Neural cell (in vitro differentiated cells): ENCODE measurements at regions not wholly inside any gene's neighbourhood (a gene's known extent, or its start where the extent isn't known, plus 50 kb on each side); places are given as distances from the start of the nearest gene placed in this dataset.
A peak's percentile ranks its signal among the peaks of the same experiment; 100 is the strongest.

ENCODE experiments used
- H2AFZ ChIP-seq: fragments of 200-600, 300-800 bp; sonication (generic), shearing (Covaris generic); 2 replicates; pipeline ENCODE4 v1.6.0; 2014; ENCODE audit warnings: low read depth, mild to moderate bottlenecking, antibody characterized with exemption, low read length, moderate library complexity
- H3F3A ChIP-seq: fragments of 200-600 bp; shearing (Covaris generic); 2 replicates; pipeline ENCODE4 v1.6.1; 2016; ENCODE audit warnings: mild to moderate bottlenecking, moderate library complexity, mixed read lengths, antibody characterized with exemption, low read length; ENCODE audit not compliant: insufficient read depth, poor library complexity, severe bottlenecking
- H3K27ac ChIP-seq: fragments of 200-600, 300-800 bp; sonication (generic), shearing (Covaris generic); 2 replicates; pipeline ENCODE4 v1.5.1; 2014; ENCODE audit warnings: mild to moderate bottlenecking, low read length, moderate library complexity
- H3K27me3 ChIP-seq: fragments of 300-800, 200-600 bp; sonication (generic), shearing (Covaris generic); 2 replicates; pipeline ENCODE4 v1.6.0; 2014; ENCODE audit warnings: mild to moderate bottlenecking, low read depth, low read length, moderate library complexity; ENCODE audit not compliant: insufficient read depth
- H3K36me3 ChIP-seq: fragments of 300-800, 200-600 bp; sonication (generic), shearing (Covaris generic); 2 replicates; pipeline ENCODE4 v1.5.1; 2014; ENCODE audit warnings: mild to moderate bottlenecking, antibody characterized with exemption, low read length, moderate library complexity; ENCODE audit not compliant: insufficient read depth
- H3K4me2 ChIP-seq: fragments of 300-800, 200-600 bp; sonication (generic), shearing (Covaris generic); 2 replicates; pipeline ENCODE4 v1.6.0; 2014; ENCODE audit warnings: mild to moderate bottlenecking, low read length
- H3K4me3 ChIP-seq: fragments of 300-800, 200-600 bp; sonication (generic), shearing (Covaris generic); 2 replicates; pipeline ENCODE4 v1.5.1; 2014; ENCODE audit warnings: mild to moderate bottlenecking, low read length, moderate library complexity
- H3K79me2 ChIP-seq: fragments of 200-600 bp; shearing (Covaris generic); replicated peaks from 2 replicates; pipeline ENCODE4 v1.6.0; 2014; ENCODE audit warnings: mild to moderate bottlenecking, low read length, moderate library complexity; ENCODE audit not compliant: insufficient read depth
- H3K9ac ChIP-seq: fragments of 300-800, 200-600 bp; sonication (generic), shearing (Covaris generic); 2 replicates; pipeline ENCODE4 v1.6.1; 2016; ENCODE audit warnings: mild to moderate bottlenecking, low read length, mixed read lengths
- H3K9me2 ChIP-seq: fragments of 200-600 bp; shearing (Covaris generic); 2 replicates; pipeline ENCODE4 v1.6.1; 2016; ENCODE audit warnings: mild to moderate bottlenecking, low read length, mixed read lengths; ENCODE audit not compliant: insufficient read depth
- H3K9me3 ChIP-seq: fragments of 200-600, 300-800 bp; sonication (generic), shearing (Covaris generic); 2 replicates; pipeline ENCODE4 v1.6.1; 2016; ENCODE audit warnings: mild to moderate bottlenecking, mixed run types, low read length, moderate library complexity, mixed read lengths
- H4K20me1 ChIP-seq: fragments of 200-600 bp; shearing (Covaris generic); 2 replicates; pipeline ENCODE4 v1.6.1; 2016; ENCODE audit warnings: mild to moderate bottlenecking, mixed run types; ENCODE audit not compliant: insufficient read depth
- EP300 ChIP-seq: fragments of 450-650 bp; conservative IDR thresholded peaks from 2 replicates; pipeline ENCODE4 v1.6.1; 2014; ENCODE audit warnings: antibody characterized with exemption, mild to moderate bottlenecking, moderate library complexity; ENCODE audit not compliant: poor library complexity, severe bottlenecking
- EZH2 ChIP-seq: fragments of 200-600, 300-800 bp; shearing (Covaris generic), sonication (generic); IDR thresholded peaks from 2 replicates; pipeline ENCODE4 v1.6.1; 2014; ENCODE audit warnings: antibody characterized with exemption, low read length, borderline replicate concordance, mild to moderate bottlenecking; ENCODE audit not compliant: insufficient read depth, poor library complexity, severe bottlenecking
- MXI1 ChIP-seq: fragments of 450-650 bp; conservative IDR thresholded peaks from 2 replicates; pipeline ENCODE4 v1.6.1; 2014; ENCODE audit warnings: antibody characterized with exemption, mild to moderate bottlenecking; ENCODE audit not compliant: poor library complexity, severe bottlenecking
- POLR2AphosphoS5 ChIP-seq: IDR thresholded peaks from 2 replicates; pipeline ENCODE4 v1.6.1; 2012
- RAD21 ChIP-seq: fragments of 450-650 bp; conservative IDR thresholded peaks from 2 replicates; pipeline ENCODE4 v1.6.1; 2014; ENCODE audit warnings: antibody characterized with exemption, mild to moderate bottlenecking, moderate library complexity
- REST ChIP-seq: IDR thresholded peaks from 2 replicates; pipeline ENCODE4 v1.6.1; 2012; ENCODE audit warnings: borderline replicate concordance
- SMC3 ChIP-seq: fragments of 450-650 bp; conservative IDR thresholded peaks from 2 replicates; pipeline ENCODE4 v1.6.1; 2014; ENCODE audit warnings: antibody characterized with exemption, mild to moderate bottlenecking, moderate library complexity; ENCODE audit not compliant: poor library complexity
- TF ChIP-seq, protein P1 (sequence below): fragments of 450-650 bp; IDR thresholded peaks from 2 replicates; pipeline ENCODE4 v1.5.1; 2014; ENCODE audit warnings: antibody characterized with exemption, mild to moderate bottlenecking, moderate library complexity; ENCODE audit not compliant: poor library complexity, severe bottlenecking

DNA sequence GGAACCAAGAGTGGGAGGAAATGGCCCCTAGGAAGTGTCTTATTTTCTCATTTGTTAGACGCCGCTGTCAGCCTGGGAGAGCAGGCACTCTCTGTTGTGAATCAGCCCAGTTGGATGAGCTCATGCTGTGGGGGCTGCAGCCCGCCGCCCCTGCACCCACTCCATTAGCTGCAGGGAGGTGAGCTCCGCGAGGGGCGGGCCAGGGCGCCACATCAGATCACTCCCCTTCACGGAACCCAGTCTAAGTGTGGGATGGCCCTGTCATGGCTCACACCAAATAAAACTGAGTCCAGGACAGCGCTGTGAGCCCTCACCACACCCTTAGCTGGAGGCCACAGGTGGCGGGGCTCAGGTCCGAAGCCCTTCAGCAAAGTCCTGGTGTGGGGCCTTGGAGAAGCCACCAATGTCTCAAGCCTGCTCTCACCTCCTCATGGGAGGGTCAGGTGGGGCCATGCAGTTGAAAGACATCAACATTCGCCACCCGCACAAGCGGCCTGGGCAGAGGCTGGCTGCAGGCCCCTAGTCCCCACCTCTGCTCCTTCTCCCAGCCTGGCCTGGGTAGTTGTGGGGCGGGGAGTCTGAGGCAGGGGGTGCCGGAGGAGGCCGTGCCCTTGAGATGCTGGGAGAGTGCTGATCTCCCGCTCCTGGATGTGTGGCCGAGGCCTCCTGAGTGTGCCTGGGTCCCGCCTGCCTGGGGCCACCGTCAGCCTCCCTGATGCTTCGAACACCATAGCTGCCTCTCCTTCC lies 66.2 kb upstream of the SLCO4A1 start:
- no peaks in the 10 kb centered on the region for H3K36me3 ChIP-seq
- H3K9me3 ChIP-seq, result no peaks in the 10 kb centered on the region
- no peak overlapping the region for H3K4me3 ChIP-seq
- H4K20me1 ChIP-seq, result no peaks in the 10 kb centered on the region
- peak overlapping the region; percentile 7 for H3K9ac ChIP-seq
- peak overlapping the region; percentile 39 for H3K27ac ChIP-seq
- no peaks in the 10 kb centered on the region for H3K27me3 ChIP-seq
- H3K79me2 ChIP-seq, result no peaks in the 10 kb centered on the region
- TF ChIP-seq POLR2AphosphoS5 (peak; percentile 30), RAD21 (no peak), MXI1 (no peak)
- H3F3A ChIP-seq, result no peaks in the 10 kb centered on the region
- H3K9me2 ChIP-seq, result no peaks in the 10 kb centered on the region
- no peak overlapping the region for H2AFZ ChIP-seq
- H3K4me2 ChIP-seq, result no peak overlapping the region

DNA sequence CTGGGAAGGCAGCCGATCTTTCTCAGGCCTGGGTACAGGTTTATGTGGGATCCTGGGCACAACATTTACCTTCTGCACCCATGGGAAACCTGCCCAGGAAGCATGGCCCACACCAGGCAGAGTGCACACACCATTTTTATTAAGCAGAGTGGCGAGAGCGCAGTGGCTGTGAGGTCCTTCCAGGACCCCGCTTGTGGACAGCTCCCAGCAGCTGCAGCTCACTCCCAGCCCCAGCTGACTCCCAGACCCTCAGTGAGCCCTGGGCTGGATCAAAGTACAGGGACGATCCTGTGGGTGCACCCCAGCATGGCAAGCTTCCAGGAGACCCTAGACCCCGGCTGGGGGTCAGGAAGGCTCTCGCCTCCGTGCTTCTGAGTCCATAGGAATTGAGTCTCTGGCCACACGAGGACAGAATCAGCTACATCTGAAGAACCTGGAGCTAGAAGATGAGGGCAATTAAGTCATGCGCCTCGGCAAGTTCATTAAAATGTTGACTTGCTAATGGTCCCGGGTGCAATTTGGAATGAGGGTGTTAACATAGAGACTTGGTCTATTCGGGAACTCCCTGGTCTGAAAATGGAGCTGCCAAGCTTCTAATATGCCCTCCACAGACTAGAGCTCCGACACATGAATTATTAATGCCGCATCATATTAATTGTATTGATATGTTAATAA lies 65.4 kb upstream of the SLCO4A1 start:
- no peak overlapping the region for H3K27ac ChIP-seq
- no peaks in the 10 kb centered on the region for H4K20me1 ChIP-seq
- no peak overlapping the region for H3K9ac ChIP-seq
- no peaks in the 10 kb centered on the region for H3K79me2 ChIP-seq
- H3K4me3 ChIP-seq, result no peak overlapping the region
- TF ChIP-seq POLR2AphosphoS5, result no peak
- TF ChIP-seq SMC3, result no peak
- TF ChIP-seq REST, result no peak
- TF ChIP-seq RAD21, result no peak
- TF ChIP-seq, protein P1, sequence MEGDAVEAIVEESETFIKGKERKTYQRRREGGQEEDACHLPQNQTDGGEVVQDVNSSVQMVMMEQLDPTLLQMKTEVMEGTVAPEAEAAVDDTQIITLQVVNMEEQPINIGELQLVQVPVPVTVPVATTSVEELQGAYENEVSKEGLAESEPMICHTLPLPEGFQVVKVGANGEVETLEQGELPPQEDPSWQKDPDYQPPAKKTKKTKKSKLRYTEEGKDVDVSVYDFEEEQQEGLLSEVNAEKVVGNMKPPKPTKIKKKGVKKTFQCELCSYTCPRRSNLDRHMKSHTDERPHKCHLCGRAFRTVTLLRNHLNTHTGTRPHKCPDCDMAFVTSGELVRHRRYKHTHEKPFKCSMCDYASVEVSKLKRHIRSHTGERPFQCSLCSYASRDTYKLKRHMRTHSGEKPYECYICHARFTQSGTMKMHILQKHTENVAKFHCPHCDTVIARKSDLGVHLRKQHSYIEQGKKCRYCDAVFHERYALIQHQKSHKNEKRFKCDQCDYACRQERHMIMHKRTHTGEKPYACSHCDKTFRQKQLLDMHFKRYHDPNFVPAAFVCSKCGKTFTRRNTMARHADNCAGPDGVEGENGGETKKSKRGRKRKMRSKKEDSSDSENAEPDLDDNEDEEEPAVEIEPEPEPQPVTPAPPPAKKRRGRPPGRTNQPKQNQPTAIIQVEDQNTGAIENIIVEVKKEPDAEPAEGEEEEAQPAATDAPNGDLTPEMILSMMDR, result no peak
- TF ChIP-seq EP300, result no peak
- no peak for TF ChIP-seq MXI1
- TF ChIP-seq EZH2, result no peak
- no peak overlapping the region for H2AFZ ChIP-seq
- no peaks in the 10 kb centered on the region for H3K36me3 ChIP-seq
- no peaks in the 10 kb centered on the region for H3K27me3 ChIP-seq
- no peaks in the 10 kb centered on the region for H3K9me3 ChIP-seq
- no peak overlapping the region for H3K4me2 ChIP-seq
- no peaks in the 10 kb centered on the region for H3K9me2 ChIP-seq
- no peaks in the 10 kb centered on the region for H3F3A ChIP-seq
